H1 (cell line): ENCODE measurements at regions not wholly inside any gene's neighbourhood (a gene's known extent, or its start where the extent isn't known, plus 50 kb on each side); places are given as distances from the start of the nearest gene placed in this dataset.

Experiments used
- ATF2 ChIP-seq: IDR thresholded peaks from 2 replicates; pipeline ENCODE4 v1.6.1; 2012; ENCODE audit warnings: low read length, inconsistent platforms
- CTCF ChIP-seq, 3 experiments: IDR thresholded peaks; 1 replicate in 2 of 3; 2 replicates in 1 of 3; pipeline versions ENCODE4 v1.5.1 to v1.6.1; 2011; ENCODE audit warnings: low read length in 3 of 3, mild to moderate bottlenecking in 3 of 3, inconsistent platforms in 2 of 3, low read depth in 1 of 3, moderate library complexity in 1 of 3; ENCODE audit not compliant: insufficient read depth in 1 of 3; ENCODE audit errors: control extremely low read depth in 1 of 3
- EP300 ChIP-seq, 2 experiments: IDR thresholded peaks; 1 replicate in 1 of 2; 2 replicates in 1 of 2; pipeline ENCODE4 v1.6.1; 2011 to 2012; ENCODE audit warnings: low read depth in 2 of 2, low read length in 2 of 2, mild to moderate bottlenecking in 2 of 2, borderline replicate concordance in 1 of 2, inconsistent platforms in 1 of 2, moderate library complexity in 1 of 2
- POLR2A ChIP-seq, 2 experiments: IDR thresholded peaks; 1 replicate in 1 of 2; 2 replicates in 1 of 2; pipeline ENCODE4 v1.6.1; 2011; ENCODE audit warnings: low read depth in 2 of 2, low read length in 2 of 2, mild to moderate bottlenecking in 2 of 2; ENCODE audit errors: control extremely low read depth in 1 of 2
- RBBP5 ChIP-seq: IDR thresholded peaks from 2 replicates; pipeline ENCODE4 v1.7.1; 2012; ENCODE audit warnings: low read depth, mild to moderate bottlenecking, inconsistent platforms, low read length, moderate library complexity, borderline replicate concordance
- SP1 ChIP-seq: IDR thresholded peaks from 2 replicates; pipeline ENCODE4 v1.6.1; 2011; ENCODE audit warnings: low read depth, low read length

GRCh38 chr21:35275776-35276175 is 226.7 kb upstream of the RUNX1 start:
- no peak for TF ChIP-seq EP300 (IDR thresholded peaks at IDR 0.05; ENCODE audit: borderline replicate concordance in 1 of 2, low read depth in 2 of 2, low read length in 2 of 2)
- no peak for TF ChIP-seq CTCF (IDR thresholded peaks at IDR 0.05; ENCODE audit: control extremely low read depth in 1 of 3, insufficient read depth in 1 of 3, low read depth in 1 of 3, low read length in 3 of 3)
- no peak for TF ChIP-seq SP1
- no peak for TF ChIP-seq POLR2A (IDR thresholded peaks at IDR 0.05; ENCODE audit: control extremely low read depth in 1 of 2, low read depth in 2 of 2, low read length in 2 of 2)
- no peak for TF ChIP-seq ATF2
- TF ChIP-seq RBBP5, result no peak
